MM.1S (cell line): ENCODE measurements at regions not wholly inside any gene's neighbourhood (a gene's known extent, or its start where the extent isn't known, plus 50 kb on each side); places are given as distances from the start of the nearest gene placed in this dataset.
A peak's percentile ranks its signal among the peaks of the same experiment; 100 is the strongest.

ENCODE experiments used
- DNase-seq: peaks from one replicate; pipeline ENCODE4 v3.0.0-alpha.2; 2015
- H2AFZ ChIP-seq: fragments of 300-600 bp; sonication (generic); 2 replicates; pipeline ENCODE4 v1.6.0; 2016; ENCODE audit warnings: antibody characterized with exemption, low read length
- H3F3A ChIP-seq: fragments of 300-600 bp; sonication (generic); 2 replicates; pipeline ENCODE4 v1.6.1; 2016; ENCODE audit warnings: mild to moderate bottlenecking, antibody characterized with exemption, low read length, moderate library complexity, mixed read lengths; ENCODE audit not compliant: insufficient read depth
- H3K27ac ChIP-seq: fragments of 300-600 bp; sonication (generic); 2 replicates; pipeline ENCODE4 v1.5.1; 2016; ENCODE audit warnings: mild to moderate bottlenecking, low read length
- H3K27me3 ChIP-seq: fragments of 300-600 bp; sonication (generic); replicated peaks from 2 replicates; pipeline ENCODE4 v1.6.0; 2016; ENCODE audit warnings: low read length; ENCODE audit not compliant: insufficient read depth
- H3K36me3 ChIP-seq: fragments of 300-600 bp; sonication (generic); replicated peaks from 2 replicates; pipeline ENCODE4 v1.6.1; 2016; ENCODE audit warnings: mild to moderate bottlenecking, low read length, mixed read lengths; ENCODE audit not compliant: insufficient read depth
- H3K4me1 ChIP-seq: fragments of 300-600 bp; sonication (generic); 2 replicates; pipeline ENCODE4 v1.6.1; 2016; ENCODE audit warnings: low read length, mixed read lengths
- H3K4me2 ChIP-seq: fragments of 300-600 bp; sonication (generic); 2 replicates; pipeline ENCODE4 v1.6.0; 2016; ENCODE audit warnings: low read depth, low read length
- H3K4me3 ChIP-seq: fragments of 300-600 bp; sonication (generic); 2 replicates; pipeline ENCODE4 v1.5.1; 2016; ENCODE audit warnings: low read length, mixed read lengths
- H3K79me2 ChIP-seq: fragments of 300-600 bp; sonication (generic); 2 replicates; pipeline ENCODE4 v1.6.1; 2016; ENCODE audit warnings: mixed run types, low read length, mixed read lengths
- H3K9ac ChIP-seq: fragments of 300-600 bp; sonication (generic); 2 replicates; pipeline ENCODE4 v1.6.1; 2016; ENCODE audit warnings: low read length, mixed read lengths
- H3K9me2 ChIP-seq: fragments of 300-600 bp; sonication (generic); replicated peaks from 2 replicates; pipeline ENCODE4 v1.6.1; 2016; ENCODE audit warnings: mild to moderate bottlenecking, low read length, mixed read lengths; ENCODE audit not compliant: insufficient read depth
- H3K9me3 ChIP-seq: fragments of 300-600 bp; sonication (generic); replicated peaks from 2 replicates; pipeline ENCODE4 v1.6.1; 2016; ENCODE audit warnings: mild to moderate bottlenecking, low read length, mixed read lengths; ENCODE audit not compliant: insufficient read depth
- H4K20me1 ChIP-seq: fragments of 300-600 bp; sonication (generic); 2 replicates; pipeline ENCODE4 v1.6.1; 2016; ENCODE audit warnings: mild to moderate bottlenecking, low read length, moderate library complexity, mixed read lengths; ENCODE audit not compliant: insufficient read depth
- EZH2 ChIP-seq: fragments of 300-600 bp; sonication (generic); optimal IDR thresholded peaks from 2 replicates; pipeline ENCODE3; 2017; ENCODE audit warnings: low read depth, mild to moderate bottlenecking, antibody characterized with exemption, low read length, mixed read lengths
- EZH2phosphoT487 ChIP-seq: fragments of 300-600 bp; sonication (generic); IDR thresholded peaks from 2 replicates; pipeline ENCODE4 v1.6.1; 2018; ENCODE audit warnings: antibody characterized with exemption, low read length
- TF ChIP-seq, protein P1 (sequence below): fragments of 300-600 bp; sonication (generic); IDR thresholded peaks from 2 replicates; pipeline ENCODE4 v1.5.1; 2016; ENCODE audit warnings: antibody characterized with exemption, low read length, mixed read lengths

DNA sequence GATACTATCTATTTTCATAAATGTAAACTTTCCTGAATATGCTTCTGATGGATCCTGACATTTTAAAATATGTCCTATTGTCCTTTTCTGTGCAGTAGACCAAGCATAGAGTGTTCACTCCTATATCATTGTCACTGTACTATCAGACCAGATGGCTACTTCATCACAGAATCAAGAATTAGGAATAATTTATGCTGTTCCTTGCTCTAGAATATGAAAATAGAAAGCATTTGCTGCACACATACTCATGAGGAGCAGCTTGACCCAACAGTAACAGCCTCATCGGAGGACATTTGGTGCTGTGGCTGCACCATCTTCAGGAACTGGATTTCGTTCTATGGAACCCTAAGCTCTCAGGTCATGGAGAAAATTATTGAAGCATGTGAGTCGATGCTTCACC lies 468.9 kb upstream of the HNRNPA3 start:
- Histone ChIP-seq H3K27me3 (no peaks in the 10 kb centered on the region), H4K20me1 (no peaks in the 10 kb centered on the region), H3K79me2 (no peaks in the 10 kb centered on the region), H3K4me2 (no peak overlapping the region), H3K9me2 (no peaks in the 10 kb centered on the region), H3K27ac (no peak overlapping the region), H3F3A (0 out of 2 replicates have a peak, but pooled peaks cover 3% of the 10 kb centered on the region), H3K9me3 (no peaks in the 10 kb centered on the region), H3K4me1 (peaks cover 17% of the 10 kb centered on the region), H3K9ac (no peak overlapping the region), H2AFZ (no peak overlapping the region), H3K36me3 (no peaks in the 10 kb centered on the region), H3K4me3 (no peak overlapping the region)
- DNase-seq: no peak
- TF ChIP-seq EZH2 (no peak), EZH2phosphoT487 (no peak)
- TF ChIP-seq, protein P1, sequence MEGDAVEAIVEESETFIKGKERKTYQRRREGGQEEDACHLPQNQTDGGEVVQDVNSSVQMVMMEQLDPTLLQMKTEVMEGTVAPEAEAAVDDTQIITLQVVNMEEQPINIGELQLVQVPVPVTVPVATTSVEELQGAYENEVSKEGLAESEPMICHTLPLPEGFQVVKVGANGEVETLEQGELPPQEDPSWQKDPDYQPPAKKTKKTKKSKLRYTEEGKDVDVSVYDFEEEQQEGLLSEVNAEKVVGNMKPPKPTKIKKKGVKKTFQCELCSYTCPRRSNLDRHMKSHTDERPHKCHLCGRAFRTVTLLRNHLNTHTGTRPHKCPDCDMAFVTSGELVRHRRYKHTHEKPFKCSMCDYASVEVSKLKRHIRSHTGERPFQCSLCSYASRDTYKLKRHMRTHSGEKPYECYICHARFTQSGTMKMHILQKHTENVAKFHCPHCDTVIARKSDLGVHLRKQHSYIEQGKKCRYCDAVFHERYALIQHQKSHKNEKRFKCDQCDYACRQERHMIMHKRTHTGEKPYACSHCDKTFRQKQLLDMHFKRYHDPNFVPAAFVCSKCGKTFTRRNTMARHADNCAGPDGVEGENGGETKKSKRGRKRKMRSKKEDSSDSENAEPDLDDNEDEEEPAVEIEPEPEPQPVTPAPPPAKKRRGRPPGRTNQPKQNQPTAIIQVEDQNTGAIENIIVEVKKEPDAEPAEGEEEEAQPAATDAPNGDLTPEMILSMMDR: no peak

DNA sequence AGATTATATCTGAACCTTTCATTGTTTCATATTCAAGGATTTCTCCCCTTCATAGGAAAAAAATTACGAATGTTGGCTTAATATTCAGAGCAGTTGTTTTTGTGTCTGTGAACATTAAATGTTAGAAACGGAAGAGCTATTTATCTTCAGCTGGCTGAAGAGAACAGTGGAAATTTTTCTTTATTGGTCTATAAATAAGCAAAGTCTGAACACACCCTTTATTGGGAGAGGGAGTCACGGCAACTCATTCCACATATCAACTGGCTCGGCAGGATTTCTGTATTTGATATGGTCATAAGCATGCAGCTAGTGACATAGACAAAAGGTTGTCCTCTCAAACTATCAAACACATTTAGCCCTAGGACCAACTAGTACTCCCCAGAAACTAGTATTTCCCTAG lies 468.4 kb upstream of the HNRNPA3 start:
- H3K4me3 ChIP-seq: no peak overlapping the region
- H3K27ac ChIP-seq: no peak overlapping the region
- 0 out of 2 replicates have a peak, but pooled peaks cover 3% of the 10 kb centered on the region for H3F3A ChIP-seq
- DNase-seq: no peak
- no peak overlapping the region for H3K4me2 ChIP-seq
- no peaks in the 10 kb centered on the region for H3K9me2 ChIP-seq
- TF ChIP-seq, protein P1: no peak
- TF ChIP-seq EZH2 (no peak), EZH2phosphoT487 (no peak)
- H3K79me2 ChIP-seq: no peaks in the 10 kb centered on the region
- H3K36me3 ChIP-seq: no peaks in the 10 kb centered on the region
- no peaks in the 10 kb centered on the region for H4K20me1 ChIP-seq
- H3K4me1 ChIP-seq: peaks cover 17% of the 10 kb centered on the region
- H3K9ac ChIP-seq: no peak overlapping the region
- H3K9me3 ChIP-seq: no peaks in the 10 kb centered on the region
- no peak overlapping the region for H2AFZ ChIP-seq
- H3K27me3 ChIP-seq: no peaks in the 10 kb centered on the region

DNA sequence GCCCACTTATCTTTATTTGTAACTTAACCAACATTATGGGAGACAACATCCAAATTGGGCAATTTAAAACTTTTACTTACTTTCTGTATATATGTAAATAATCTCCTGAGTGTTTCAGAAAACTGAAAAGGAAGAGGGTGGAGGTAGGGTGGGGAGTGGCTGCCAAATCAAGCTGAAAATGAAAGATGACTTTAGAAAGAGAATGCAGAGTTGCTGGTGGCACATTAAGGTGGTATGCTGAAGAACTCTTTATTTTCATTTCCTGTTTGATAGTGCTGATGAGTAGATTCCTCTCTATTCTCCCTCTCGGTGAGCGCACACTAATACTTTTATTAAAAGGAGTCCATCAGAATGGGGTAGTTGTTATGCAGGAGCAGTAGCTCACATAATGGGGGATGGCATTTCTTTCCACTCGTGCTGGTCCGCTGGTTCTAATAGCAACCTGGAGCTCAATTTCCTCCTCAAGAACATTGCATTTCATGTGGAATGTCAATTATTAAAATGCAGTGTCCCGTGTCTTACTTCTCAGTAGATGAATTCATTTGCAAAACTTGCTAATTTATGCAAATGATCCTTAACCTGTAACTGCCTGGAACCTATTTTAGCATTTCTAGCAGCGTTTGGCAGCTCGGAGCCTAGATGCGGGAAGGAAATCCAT lies 466.9 kb upstream of the HNRNPA3 start:
- no peaks in the 10 kb centered on the region for H3K27me3 ChIP-seq
- peak; percentile 76 for DNase-seq
- no peak overlapping the region for H3K9ac ChIP-seq
- H3K36me3 ChIP-seq: no peaks in the 10 kb centered on the region
- no peak overlapping the region for H3K27ac ChIP-seq
- H3K9me2 ChIP-seq: no peaks in the 10 kb centered on the region
- 0 out of 2 replicates have a peak overlapping the region, but pooled peaks have one; percentile 9 for H3K4me3 ChIP-seq
- 0 out of 2 replicates have a peak, but pooled peaks cover 3% of the 10 kb centered on the region for H3F3A ChIP-seq
- peaks cover 17% of the 10 kb centered on the region for H3K4me1 ChIP-seq
- no peak overlapping the region for H2AFZ ChIP-seq
- TF ChIP-seq EZH2phosphoT487 (no peak), EZH2 (no peak)
- TF ChIP-seq, protein P1: peak; percentile 15; the same call in 1 of the 2 replicates
- no peaks in the 10 kb centered on the region for H3K9me3 ChIP-seq
- no peaks in the 10 kb centered on the region for H4K20me1 ChIP-seq
- H3K4me2 ChIP-seq: peak overlapping the region; percentile 50
- H3K79me2 ChIP-seq: no peaks in the 10 kb centered on the region
